ENCODE measurements at regions not wholly inside any gene's neighbourhood (a gene's known extent, or its start where the extent isn't known, plus 50 kb on each side); places are given as distances from the start of the nearest gene placed in this dataset.
"Not testable (repeated sequence)": the region's sequence is repeated elsewhere in the genome, so short reads cannot be mapped to it uniquely, and the experiment has no call there.

GRCh38 chr15:39030291-39031070, 465.9 kb upstream of the RASGRP1 start:
- no peak for DNase-seq (ENCODE audit: low spot score)

- DNase-seq (ENCODE audit: low spot score) = no peak
Measured at GRCh38 chr15:39031596-39031995, 467.0 kb upstream of the RASGRP1 start.

GRCh38 chr15:39034816-39035215, 470.2 kb upstream of the RASGRP1 start:
- no peak for DNase-seq (ENCODE audit: low spot score)

- not testable (repeated sequence) for DNase-seq (ENCODE audit: low spot score)
Measured at GRCh38 chr15:39037611-39038010, 473.0 kb upstream of the RASGRP1 start.

GRCh38 chr15:39040861-39041260, 476.2 kb upstream of the RASGRP1 start:
- no peak for DNase-seq (ENCODE audit: low spot score)

GRCh38 chr15:39041979-39042495, 477.4 kb upstream of the RASGRP1 start:
- DNase-seq (ENCODE audit: low spot score) = peak; percentile 25

- DNase-seq (ENCODE audit: low spot score) = no peak
Measured at GRCh38 chr15:39051626-39052322, 487.2 kb upstream of the RASGRP1 start.

- DNase-seq (ENCODE audit: low spot score) = no peak
Measured at GRCh38 chr15:39052323-39052705, 487.7 kb upstream of the RASGRP1 start.

GRCh38 chr15:39053480-39053879, 488.9 kb upstream of the RASGRP1 start:
- DNase-seq (ENCODE audit: low spot score) = no peak

- DNase-seq (ENCODE audit: low spot score) = no peak
Measured at GRCh38 chr15:39054128-39054732, 489.6 kb upstream of the RASGRP1 start.

- peak; percentile 27 for DNase-seq (ENCODE audit: low spot score)
Measured at GRCh38 chr15:39056357-39056756, 491.7 kb upstream of the RASGRP1 start.

- DNase-seq (ENCODE audit: low spot score) = no peak
Measured at GRCh38 chr15:39058351-39059131, 493.9 kb upstream of the RASGRP1 start.

GRCh38 chr15:39059917-39060316, 495.3 kb upstream of the RASGRP1 start:
- peak; percentile 18 for DNase-seq (ENCODE audit: low spot score)

- DNase-seq (ENCODE audit: low spot score) = no peak
Measured at GRCh38 chr15:39061952-39062464, 497.4 kb upstream of the RASGRP1 start.

- DNase-seq (ENCODE audit: low spot score) = peak; percentile 63
Measured at GRCh38 chr15:39066677-39067076, 502.1 kb upstream of the RASGRP1 start.

GRCh38 chr15:39074341-39074985, 506.4 kb upstream of the THBS1 start:
- DNase-seq (ENCODE audit: low spot score) = no peak

GRCh38 chr15:39075311-39075710, 505.6 kb upstream of the THBS1 start:
- DNase-seq (ENCODE audit: low spot score) = no peak

- DNase-seq (ENCODE audit: low spot score) = no peak
Measured at GRCh38 chr15:39075756-39076341, 505.0 kb upstream of the THBS1 start.

- peak; percentile 42 for DNase-seq (ENCODE audit: low spot score)
Measured at GRCh38 chr15:39078026-39078425, 502.9 kb upstream of the THBS1 start.

GRCh38 chr15:39079296-39079847, 501.5 kb upstream of the THBS1 start:
- DNase-seq (ENCODE audit: low spot score) = peak; percentile 95

GRCh38 chr15:39083213-39083612, 497.7 kb upstream of the THBS1 start:
- DNase-seq (ENCODE audit: low spot score) = peak; percentile 17
